Aorta (tissue), 5 donors: ENCODE measurements at regions not wholly inside any gene's neighbourhood (a gene's known extent, or its start where the extent isn't known, plus 50 kb on each side); places are given as distances from the start of the nearest gene placed in this dataset.

Experiments used
- ATAC-seq: fragments of 200-7000 bp; cut with Tn5 transposase; one replicate; pipeline ENCODE4 v1.9.1; 2022; ENCODE audit warnings: moderate library complexity; ENCODE audit not compliant: low FRiP score
- DNase-seq, 2 donors: peaks; one replicate each; pipeline ENCODE4 v3.0.0-alpha.2; 2020
- H3K27ac ChIP-seq, 2 donors: one replicate each; pipeline ENCODE4 v1.5.1; 2013; ENCODE audit warnings: low read length in 2 of 2, mild to moderate bottlenecking in 2 of 2, moderate library complexity in 2 of 2, control low read depth in 1 of 2, inconsistent platforms in 1 of 2, low read depth in 1 of 2
- H3K27me3 ChIP-seq, 2 donors: one replicate each; pipeline ENCODE4 v1.6.1; 2013; ENCODE audit warnings: control low read depth in 1 of 2, low read length in 1 of 2, mild to moderate bottlenecking in 1 of 2, moderate library complexity in 1 of 2; ENCODE audit not compliant: insufficient read depth in 2 of 2, control insufficient read depth in 1 of 2
- H3K36me3 ChIP-seq, 2 donors: one replicate each; pipeline ENCODE4 v1.6.1; 2013; ENCODE audit warnings: control low read depth in 1 of 2, low read length in 1 of 2, mild to moderate bottlenecking in 1 of 2; ENCODE audit not compliant: insufficient read depth in 2 of 2, control insufficient read depth in 1 of 2
- H3K4me1 ChIP-seq, 2 donors: one replicate each; pipeline ENCODE4 v1.6.1; 2013; ENCODE audit warnings: low read length in 2 of 2, control low read depth in 1 of 2, mild to moderate bottlenecking in 1 of 2, moderate library complexity in 1 of 2; ENCODE audit not compliant: insufficient read depth in 2 of 2, control insufficient read depth in 1 of 2
- H3K4me3 ChIP-seq, 2 donors: one replicate each; pipeline ENCODE4 v1.5.1; 2013; ENCODE audit warnings: low read length in 2 of 2, control low read depth in 1 of 2, mild to moderate bottlenecking in 1 of 2
- H3K9me3 ChIP-seq: one replicate; pipeline ENCODE4 v1.6.1; 2013; ENCODE audit warnings: mild to moderate bottlenecking, low read length; ENCODE audit not compliant: control insufficient read depth
- WGBS, 2 donors: extraction: QIAGEN DNeasy Blood & Tissue Kit; methylation state at CpG; one replicate each; pipeline ENCODE4 v1.1.7; 2013; 5-methylcytosine and 5-hydroxymethylcytosine counted together
- intact Hi-C, 2 donors: fragments of 100-400 bp; cut with DNase I; formaldehyde crosslinking; loops; one replicate each; pipeline versions ENCODE4 v1.14.2 to v1.15.0; 2022
- donor health status: healthy with polysubstance abuse.
- donor health status: Bipolar disorder and iron deficiency.
- donor health status: DM: no; HTN: no; CAD: no.
- donor health status: DM: no; HTN: no; CAD: no.
- donor health status: DM: yes; HTN: yes; CAD: no.

DNA sequence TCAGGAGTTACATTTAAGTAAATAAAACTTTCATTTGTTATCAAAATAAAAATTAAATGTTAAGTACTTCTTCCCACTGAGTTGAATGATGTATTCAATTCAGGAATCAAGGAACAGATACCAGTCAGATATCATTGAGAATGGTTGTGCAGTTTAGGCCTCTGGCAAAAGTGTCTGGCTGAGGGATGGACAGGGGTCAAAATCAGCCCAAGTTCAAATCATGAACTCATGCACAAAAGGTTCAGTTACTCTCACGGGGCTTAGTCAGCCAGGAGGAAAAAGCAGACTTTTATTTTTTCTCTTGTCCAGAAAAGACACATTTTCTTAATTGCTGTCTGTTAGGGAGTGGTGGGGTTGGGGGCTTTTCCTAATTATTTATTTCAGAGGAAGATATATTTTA is 166.3 kb downstream of the RASSF9 start:
- Histone ChIP-seq H3K9me3 (no peaks in the 10 kb centered on the region), H3K27ac (no peak overlapping the region), H3K36me3 (no peaks in the 10 kb centered on the region), H3K4me1 (no peaks in the 10 kb centered on the region), H3K27me3 (no peaks in the 10 kb centered on the region), H3K4me3 (no peak overlapping the region)
- WGBS, 2 donors = 52 to 57% methylated on average over 1 of the region's 1 CpG
- intact Hi-C loops = no loop called here
- DNase-seq (no peak), ATAC-seq (no peak)

DNA sequence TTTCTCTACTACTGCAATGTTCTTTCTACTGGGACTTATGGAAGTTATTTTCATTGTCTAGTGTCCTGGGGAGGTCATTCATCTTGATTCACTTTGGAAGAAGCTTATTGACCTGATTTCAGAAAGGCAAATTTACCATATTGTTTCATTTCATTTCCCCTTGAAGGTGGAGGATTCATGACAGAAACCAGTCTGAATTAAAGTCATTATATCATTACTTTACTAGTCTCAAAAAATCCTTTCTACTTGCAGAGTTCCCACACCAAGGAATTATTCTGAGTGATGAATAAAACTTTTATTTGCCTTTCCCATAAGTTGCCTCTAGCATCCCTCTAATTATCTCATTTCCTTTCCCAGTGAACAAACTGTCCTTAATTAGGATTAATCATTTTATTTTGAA is 163.8 kb downstream of the RASSF9 start:
- DNase-seq (no peak), ATAC-seq (no peak)
- H3K9me3 ChIP-seq = no peaks in the 10 kb centered on the region
- H3K27ac ChIP-seq = no peak overlapping the region
- no peaks in the 10 kb centered on the region for H3K36me3 ChIP-seq
- intact Hi-C loops = no loop called here
- no peak overlapping the region for H3K4me3 ChIP-seq
- H3K4me1 ChIP-seq = no peaks in the 10 kb centered on the region
- H3K27me3 ChIP-seq = no peaks in the 10 kb centered on the region

DNA sequence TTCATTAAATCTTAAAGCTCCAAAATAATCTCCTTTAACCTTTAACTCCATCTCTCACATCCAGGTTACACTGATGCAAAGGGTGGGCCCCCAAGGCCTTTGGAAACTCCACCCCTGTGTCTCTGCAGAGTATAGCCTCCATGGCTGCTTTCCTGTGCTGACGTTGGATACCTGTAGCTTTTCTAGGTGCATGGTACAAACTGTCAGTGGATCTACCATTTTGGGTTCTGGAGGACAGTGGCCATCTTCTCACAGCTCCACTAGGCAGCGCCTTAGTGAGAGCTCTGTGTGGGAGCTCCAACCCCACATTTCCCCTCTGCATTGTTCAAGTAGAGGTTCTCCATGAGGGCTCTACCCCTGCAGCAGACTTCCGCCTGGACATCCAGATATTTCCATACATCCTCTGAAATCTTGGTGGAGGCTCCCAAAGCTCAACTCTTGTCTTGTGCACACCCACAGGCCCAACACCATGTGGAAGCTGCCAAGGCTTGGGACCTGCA is 162.2 kb downstream of the RASSF9 start:
- intact Hi-C loops = no loop called here
- Histone ChIP-seq H3K27me3 (no peaks in the 10 kb centered on the region), H3K4me3 (no peak overlapping the region), H3K36me3 (no peaks in the 10 kb centered on the region), H3K4me1 (no peaks in the 10 kb centered on the region), H3K27ac (no peak overlapping the region), H3K9me3 (no peaks in the 10 kb centered on the region)
- 91 to 93% methylated on average over 3 of the region's 3 CpGs for WGBS, 2 donors
- no peak for DNase-seq
- no peak for ATAC-seq

DNA sequence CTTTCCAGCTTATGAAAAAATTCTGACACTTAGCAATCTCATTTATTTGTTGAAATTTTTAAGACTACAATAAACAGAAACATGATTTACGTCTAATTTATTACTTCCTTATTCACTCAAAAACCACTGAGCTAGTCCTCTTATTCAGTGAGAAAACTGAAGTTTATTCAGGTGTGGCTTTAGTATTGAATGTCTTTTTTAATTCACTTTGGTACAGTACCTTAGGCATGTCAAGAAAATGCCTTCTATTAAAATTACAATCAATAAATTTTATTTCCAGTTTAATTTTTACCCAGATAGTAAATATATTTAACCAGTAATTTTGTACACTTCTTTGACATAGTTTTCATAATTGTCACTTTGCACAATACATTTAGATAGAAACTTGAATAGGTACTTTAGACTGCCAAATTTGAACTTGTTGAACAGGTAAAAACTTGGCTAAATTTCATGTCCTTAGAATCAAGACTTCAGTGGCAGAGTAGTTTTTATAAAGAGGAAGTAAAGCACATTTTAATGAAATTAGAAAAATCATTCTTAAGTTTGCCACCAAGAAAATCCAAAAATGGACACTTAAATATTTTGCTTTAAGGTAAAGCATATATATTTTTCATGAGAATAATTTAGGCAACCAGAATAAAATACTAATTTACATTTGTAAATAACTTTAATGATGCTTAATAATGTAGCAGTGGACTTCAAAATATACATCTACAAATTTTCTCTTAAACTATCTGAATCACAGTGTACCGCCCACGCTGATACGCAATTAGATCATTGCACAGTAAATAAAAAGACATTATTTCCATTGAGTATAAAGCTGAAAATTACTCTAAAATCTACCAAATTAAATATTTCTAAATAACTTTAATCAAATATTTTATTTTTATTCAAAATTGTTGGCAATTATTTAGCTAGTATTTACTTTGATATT is 159.1 kb downstream of the RASSF9 start:
- no peak overlapping the region for H3K27ac ChIP-seq

DNA sequence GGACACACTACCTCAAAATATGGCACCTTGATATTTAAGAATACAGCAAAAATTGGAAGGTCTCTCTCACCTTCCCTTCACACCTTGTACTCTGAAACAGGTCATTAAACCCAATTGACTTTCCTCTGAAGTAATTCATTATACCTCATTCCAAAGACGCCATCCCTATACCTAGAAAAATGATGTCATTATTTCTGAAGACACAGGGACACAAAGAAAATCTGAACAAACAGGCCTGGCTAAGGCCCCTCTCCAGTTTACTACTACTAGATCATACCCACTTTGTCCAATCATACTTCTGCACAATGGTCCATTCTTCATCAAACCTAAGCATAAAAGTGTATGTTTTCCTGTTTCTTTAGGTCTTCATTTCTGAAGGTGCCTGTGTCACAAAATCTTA is 156.9 kb downstream of the RASSF9 start:
- intact Hi-C loops = no loop called here
- H3K9me3 ChIP-seq = peaks cover 1% of the 10 kb centered on the region
- ATAC-seq (no peak), DNase-seq (no peak)
- no peak overlapping the region for H3K27ac ChIP-seq
- no peak overlapping the region for H3K4me3 ChIP-seq
- no peaks in the 10 kb centered on the region for H3K27me3 ChIP-seq
- WGBS, 2 donors = 90 to 93% methylated on average over 1 of the region's 1 CpG
- no peaks in the 10 kb centered on the region for H3K36me3 ChIP-seq
- H3K4me1 ChIP-seq = no peaks in the 10 kb centered on the region

More for the DNA sequence above, 159.1 kb downstream of the RASSF9 start:
- DNase-seq (no peak), ATAC-seq (no peak)
- Histone ChIP-seq H3K4me1 (no peaks in the 10 kb centered on the region), H3K9me3 (peaks cover 1% of the 10 kb centered on the region), H3K27me3 (no peaks in the 10 kb centered on the region), H3K36me3 (no peaks in the 10 kb centered on the region), H3K4me3 (no peak overlapping the region)
- WGBS, 2 donors = 87 to 90% methylated on average over 4 of the region's 4 CpGs
- intact Hi-C loops = no loop called here

DNA sequence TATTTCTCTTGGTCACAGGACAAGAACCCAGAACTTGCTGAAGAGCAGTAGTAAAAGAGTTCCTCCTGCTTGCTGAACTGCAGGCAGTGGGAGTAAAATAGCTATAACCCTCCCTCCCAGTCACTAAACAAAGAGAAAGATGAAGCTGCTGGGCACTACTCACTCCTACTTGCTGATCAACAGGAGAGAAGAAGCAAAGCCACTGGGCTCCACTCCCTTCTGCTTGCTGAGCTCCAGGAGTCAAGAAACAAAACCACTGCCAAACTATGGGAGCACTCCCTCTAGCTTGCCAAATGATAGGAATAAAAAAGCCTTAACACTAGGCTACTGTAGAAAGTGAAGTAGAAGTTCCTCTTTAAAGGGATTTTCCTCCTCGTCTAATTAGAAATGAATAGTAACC is 155.3 kb downstream of the RASSF9 start:
- WGBS, 2 donors = 89 to 96% methylated on average over 1 of the region's 1 CpG

DNA sequence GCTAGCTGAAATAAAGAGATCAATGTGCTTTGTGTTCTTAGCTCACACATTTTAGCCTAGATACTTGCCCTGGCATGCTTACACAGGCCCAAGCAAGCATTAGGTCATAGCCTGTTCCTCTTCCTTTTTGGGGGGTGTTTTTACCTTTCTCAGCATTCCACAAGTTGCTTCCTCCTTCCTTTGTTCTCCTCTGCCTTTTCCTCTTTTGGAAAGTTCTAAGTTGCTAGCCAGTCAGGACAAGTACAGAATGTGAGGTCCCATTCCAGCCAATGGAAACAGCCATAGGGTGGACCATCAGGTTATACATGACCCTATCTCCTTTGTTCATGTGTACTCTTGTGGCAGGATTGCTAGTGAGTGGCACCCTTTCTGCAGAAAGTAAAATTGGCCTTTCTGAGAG is 154.9 kb downstream of the RASSF9 start:
- intact Hi-C loops = no loop called here
- Histone ChIP-seq H3K9me3 (peaks cover 1% of the 10 kb centered on the region), H3K36me3 (no peaks in the 10 kb centered on the region), H3K27ac (no peak overlapping the region), H3K4me3 (no peak overlapping the region), H3K4me1 (no peaks in the 10 kb centered on the region), H3K27me3 (no peaks in the 10 kb centered on the region)
- no peak for DNase-seq
- no peak for ATAC-seq

More for the DNA sequence above, 155.3 kb downstream of the RASSF9 start:
- H3K27me3 ChIP-seq = no peaks in the 10 kb centered on the region
- H3K9me3 ChIP-seq = peaks cover 1% of the 10 kb centered on the region
- H3K4me1 ChIP-seq = no peaks in the 10 kb centered on the region
- intact Hi-C loops = no loop called here
- DNase-seq (no peak), ATAC-seq (no peak)
- no peaks in the 10 kb centered on the region for H3K36me3 ChIP-seq
- H3K27ac ChIP-seq = no peak overlapping the region
- no peak overlapping the region for H3K4me3 ChIP-seq

DNA sequence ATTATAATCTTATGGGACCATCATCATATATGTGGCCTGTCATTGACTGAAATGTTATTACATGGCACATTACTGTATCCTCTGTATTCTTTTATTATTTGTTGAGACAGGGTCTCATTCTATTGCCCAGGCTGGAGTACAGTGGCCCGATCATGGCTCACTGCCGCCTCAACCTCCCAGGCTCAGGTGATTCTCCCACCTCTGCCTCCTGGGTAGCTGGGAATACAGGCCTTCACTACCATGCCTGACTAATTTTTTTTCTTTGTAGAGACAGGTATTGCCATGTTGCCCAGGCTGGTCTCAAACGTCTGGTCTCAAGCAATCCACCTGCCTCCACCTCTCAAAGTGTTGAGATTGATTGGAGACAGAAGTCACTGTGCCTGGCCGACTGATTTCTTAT is 153.2 kb downstream of the RASSF9 start:
- no peaks in the 10 kb centered on the region for H3K27me3 ChIP-seq
- ATAC-seq = no peak
- no peak overlapping the region for H3K4me3 ChIP-seq
- DNase-seq = no peak
- H3K27ac ChIP-seq = no peak overlapping the region
- H3K9me3 ChIP-seq = peaks cover 1% of the 10 kb centered on the region
- H3K4me1 ChIP-seq = no peaks in the 10 kb centered on the region
- WGBS, 2 donors = 70 to 86% methylated on average over 4 of the region's 4 CpGs
- H3K36me3 ChIP-seq = no peaks in the 10 kb centered on the region
- intact Hi-C loops = no loop called here

DNA sequence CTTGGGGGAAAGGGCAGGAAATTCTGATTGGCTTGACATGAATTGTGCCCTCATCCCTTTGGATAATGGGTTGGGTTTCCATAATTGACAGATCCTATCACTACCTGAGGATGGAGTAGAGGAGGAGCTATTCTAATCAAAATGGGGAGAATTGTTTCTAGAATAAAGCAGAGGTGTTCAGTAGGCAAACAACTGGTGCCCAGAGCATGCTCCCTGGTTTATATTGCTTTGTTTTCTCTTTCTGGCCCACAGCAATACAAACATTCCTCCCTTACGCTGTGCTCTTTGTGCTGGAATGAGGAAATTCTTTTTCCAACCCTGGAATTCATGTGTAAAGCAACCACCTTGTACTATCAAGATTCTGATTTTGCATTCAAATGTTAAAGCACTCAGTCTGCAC is 147.4 kb downstream of the RASSF9 start:
- Histone ChIP-seq H3K36me3 (no peaks in the 10 kb centered on the region), H3K27ac (no peak overlapping the region), H3K27me3 (no peaks in the 10 kb centered on the region), H3K4me3 (no peak overlapping the region), H3K4me1 (peaks cover 0 to 4% of the 10 kb centered on the region in 2 donors), H3K9me3 (no peaks in the 10 kb centered on the region)
- no peak for ATAC-seq
- intact Hi-C loops = no loop called here
- 0 to 8% methylated on average over 1 of the region's 1 CpG for WGBS, 2 donors
- no peak for DNase-seq
